SK-N-MC (cell line): ENCODE measurements at regions not wholly inside any gene's neighbourhood (a gene's known extent, or its start where the extent isn't known, plus 50 kb on each side); places are given as distances from the start of the nearest gene placed in this dataset.

Experiments used
- EZH2 ChIP-seq: fragments of 200-600 bp; sonication (generic); IDR thresholded peaks from one replicate; pipeline ENCODE4 v1.6.1; 2017; ENCODE audit warnings: antibody characterized with exemption
- FOXP2 ChIP-seq: optimal IDR thresholded peaks from 2 replicates; pipeline ENCODE3; 2011; ENCODE audit warnings: mild to moderate bottlenecking, moderate library complexity; ENCODE audit not compliant: insufficient read depth; ENCODE audit errors: extremely low read length, control extremely low read depth
- POLR2AphosphoS5 ChIP-seq: IDR thresholded peaks from 2 replicates; pipeline ENCODE4 v1.6.1; 2012; ENCODE audit warnings: mild to moderate bottlenecking, low read depth, low read length, borderline replicate concordance

DNA sequence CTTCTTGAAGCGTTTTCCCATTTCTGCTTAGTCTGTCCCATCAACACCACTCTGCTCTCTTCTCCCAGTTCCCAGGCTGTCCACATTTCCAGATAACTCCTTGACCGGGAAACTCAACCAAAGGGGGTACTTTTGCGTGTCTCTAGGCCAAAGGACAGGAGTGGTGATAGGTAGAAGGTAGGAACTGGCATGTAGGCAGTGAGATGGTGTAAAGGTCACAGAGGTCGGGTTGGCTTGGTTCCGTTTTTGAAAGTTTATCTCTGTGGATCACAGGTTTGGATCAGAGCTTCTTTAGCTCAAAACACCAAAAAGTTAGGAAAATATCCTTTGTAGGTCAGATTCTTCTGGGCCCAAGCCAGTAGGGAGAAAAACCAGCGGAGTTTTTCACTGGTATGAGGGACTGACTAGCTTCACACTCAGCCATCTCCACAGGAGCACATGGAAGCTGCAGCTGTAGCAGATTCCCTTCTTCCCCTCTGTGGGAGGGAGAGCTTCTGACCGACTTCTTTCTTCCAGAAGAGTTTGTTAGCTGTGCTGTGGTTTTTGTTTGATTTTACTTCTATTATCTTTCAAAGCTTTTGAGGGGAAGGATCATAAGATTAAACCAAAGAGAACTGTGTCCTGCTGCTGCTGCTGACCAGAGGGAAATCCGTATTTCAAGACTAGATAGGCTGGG, 98.4 kb upstream of the DMRT1 start:
- TF ChIP-seq EZH2 (no peak), FOXP2 (no peak), POLR2AphosphoS5 (no peak)
